Uterus (tissue), 3 donors: ENCODE measurements at regions not wholly inside any gene's neighbourhood (a gene's known extent, or its start where the extent isn't known, plus 50 kb on each side); places are given as distances from the start of the nearest gene placed in this dataset.

Experiments
- DNase-seq, 2 donors: peaks; one replicate each; pipeline ENCODE4 v3.0.0-alpha.2; 2019 to 2020
- H3K27ac ChIP-seq, 2 donors: fragments of 200-600 bp; sonication (generic); 1 replicate in 1 of 2; 2 replicates in 1 of 2; pipeline ENCODE4 v1.5.1; 2016 to 2018
- H3K27me3 ChIP-seq, 2 donors: fragments of 200-600 bp; sonication (generic); one replicate each; pipeline ENCODE4 v1.5.1; 2018 to 2019; ENCODE audit warnings: control low read depth in 1 of 2
- H3K36me3 ChIP-seq, 2 donors: fragments of 200-600 bp; sonication (generic); one replicate each; pipeline ENCODE4 v1.5.1; 2019; ENCODE audit warnings: control low read depth in 1 of 2
- H3K4me1 ChIP-seq, 2 donors: fragments of 200-600 bp; sonication (generic); one replicate each; pipeline ENCODE4 v1.5.1; 2018 to 2019; ENCODE audit warnings: control low read depth in 1 of 2
- H3K4me3 ChIP-seq, 2 donors: fragments of 200-600 bp; sonication (generic); 1 replicate in 1 of 2; 2 replicates in 1 of 2; pipeline ENCODE4 v1.5.1; 2018 to 2019; ENCODE audit warnings: mild to moderate bottlenecking in 1 of 2
- H3K9me3 ChIP-seq, 2 donors: fragments of 200-600 bp; sonication (generic); one replicate each; pipeline ENCODE4 v1.5.1; 2019; ENCODE audit warnings: control low read depth in 1 of 2
- POLR2A ChIP-seq, 2 donors: fragments of 450-650 bp; IDR thresholded peaks; one replicate each; pipeline ENCODE4 v1.6.1; 2016; ENCODE audit warnings: antibody characterized with exemption in 2 of 2, mild to moderate bottlenecking in 1 of 2, moderate library complexity in 1 of 2
- intact Hi-C: fragments of 100-400 bp; cut with DNase I; formaldehyde crosslinking; loops from one replicate; pipeline ENCODE4 v1.15.1; 2023; ENCODE audit warnings: low total_unique reads
- TF ChIP-seq, protein P1 (sequence below), 4 experiments: fragments of 200-600 bp in 2 of 4; fragments of 450-650 bp in 2 of 4; sonication (generic) in 2 of 4; IDR thresholded peaks; one replicate each; pipeline ENCODE4 v1.5.1; 2016 to 2019; ENCODE audit warnings: antibody characterized with exemption in 4 of 4, mild to moderate bottlenecking in 2 of 4, moderate library complexity in 1 of 4
- donor health status: DM: yes; HTN: yes; CAD: no.

- Histone ChIP-seq H3K9me3 (no peaks in the 10 kb centered on the region), H3K27ac (no peak overlapping the region), H3K27me3 (no peaks in the 10 kb centered on the region), H3K4me3 (no peak overlapping the region), H3K4me1 (no peaks in the 10 kb centered on the region), H3K36me3 (no peaks in the 10 kb centered on the region)
- intact Hi-C loops = loop anchor here (10.0 kb wide), 1 partner anchor 250 kb away; the partner anchor contains the start of gene ZMIZ1
- TF ChIP-seq, protein P1, sequence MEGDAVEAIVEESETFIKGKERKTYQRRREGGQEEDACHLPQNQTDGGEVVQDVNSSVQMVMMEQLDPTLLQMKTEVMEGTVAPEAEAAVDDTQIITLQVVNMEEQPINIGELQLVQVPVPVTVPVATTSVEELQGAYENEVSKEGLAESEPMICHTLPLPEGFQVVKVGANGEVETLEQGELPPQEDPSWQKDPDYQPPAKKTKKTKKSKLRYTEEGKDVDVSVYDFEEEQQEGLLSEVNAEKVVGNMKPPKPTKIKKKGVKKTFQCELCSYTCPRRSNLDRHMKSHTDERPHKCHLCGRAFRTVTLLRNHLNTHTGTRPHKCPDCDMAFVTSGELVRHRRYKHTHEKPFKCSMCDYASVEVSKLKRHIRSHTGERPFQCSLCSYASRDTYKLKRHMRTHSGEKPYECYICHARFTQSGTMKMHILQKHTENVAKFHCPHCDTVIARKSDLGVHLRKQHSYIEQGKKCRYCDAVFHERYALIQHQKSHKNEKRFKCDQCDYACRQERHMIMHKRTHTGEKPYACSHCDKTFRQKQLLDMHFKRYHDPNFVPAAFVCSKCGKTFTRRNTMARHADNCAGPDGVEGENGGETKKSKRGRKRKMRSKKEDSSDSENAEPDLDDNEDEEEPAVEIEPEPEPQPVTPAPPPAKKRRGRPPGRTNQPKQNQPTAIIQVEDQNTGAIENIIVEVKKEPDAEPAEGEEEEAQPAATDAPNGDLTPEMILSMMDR (IDR thresholded peaks at IDR 0.05) = no peak
- no peak for TF ChIP-seq POLR2A (IDR thresholded peaks at IDR 0.05)
- no peak for DNase-seq
These were observed 254.4 kb upstream of the ZMIZ1 start for GRCh38 chr10:78814407-78814806.

- no peak for DNase-seq
- Histone ChIP-seq H3K27ac (no peak overlapping the region), H3K9me3 (no peaks in the 10 kb centered on the region), H3K4me3 (no peak overlapping the region), H3K27me3 (no peaks in the 10 kb centered on the region), H3K4me1 (no peaks in the 10 kb centered on the region), H3K36me3 (no peaks in the 10 kb centered on the region)
- intact Hi-C loops = loop anchor here (10.0 kb wide), 1 partner anchor 249 kb away; the partner anchor contains the start of gene ZMIZ1
- TF ChIP-seq, protein P1 (IDR thresholded peaks at IDR 0.05) = no peak
- no peak for TF ChIP-seq POLR2A (IDR thresholded peaks at IDR 0.05)
These were observed 252.9 kb upstream of the ZMIZ1 start for GRCh38 chr10:78815702-78816334.

GRCh38 chr10:78817361-78817760, 251.4 kb upstream of the ZMIZ1 start:
- TF ChIP-seq POLR2A (IDR thresholded peaks at IDR 0.05) = no peak
- H3K27ac ChIP-seq = no peak overlapping the region
- no peaks in the 10 kb centered on the region for H3K27me3 ChIP-seq
- H3K9me3 ChIP-seq = no peaks in the 10 kb centered on the region
- H3K36me3 ChIP-seq = no peaks in the 10 kb centered on the region
- peak; percentile 36 to 73 for DNase-seq
- H3K4me3 ChIP-seq = no peak overlapping the region
- intact Hi-C loops = loop anchor here (10.0 kb wide), 1 partner anchor 247 kb away; the partner anchor contains the start of gene ZMIZ1
- no peaks in the 10 kb centered on the region for H3K4me1 ChIP-seq

DNA sequence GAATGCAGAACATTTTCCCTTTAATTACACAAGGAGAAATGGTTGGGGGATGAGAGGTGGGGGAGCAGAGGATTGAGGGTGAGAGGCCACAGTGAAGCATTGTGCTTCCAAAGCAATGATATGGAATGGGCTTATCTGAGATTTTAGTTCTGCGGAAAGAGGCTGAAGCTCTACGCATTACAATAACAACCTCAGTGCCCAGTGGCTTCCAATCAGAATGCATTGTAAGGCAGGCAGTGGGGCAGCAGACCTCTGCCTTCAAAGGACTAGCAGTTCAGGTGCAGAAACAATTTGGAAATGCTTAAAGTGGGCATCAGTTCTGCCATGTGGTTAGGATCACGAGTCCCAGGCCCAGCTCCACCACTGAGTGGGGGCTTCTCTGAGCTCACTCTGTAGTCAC, 251.0 kb upstream of the ZMIZ1 start:
- Histone ChIP-seq H3K4me3 (no peak overlapping the region), H3K4me1 (no peaks in the 10 kb centered on the region), H3K9me3 (no peaks in the 10 kb centered on the region), H3K36me3 (no peaks in the 10 kb centered on the region), H3K27ac (no peak overlapping the region), H3K27me3 (no peaks in the 10 kb centered on the region)
- intact Hi-C loops = loop anchor here (10.0 kb wide), 1 partner anchor 247 kb away; the partner anchor contains the start of gene ZMIZ1
- no peak for DNase-seq
- TF ChIP-seq, protein P1 (IDR thresholded peaks at IDR 0.05) = no peak
- no peak for TF ChIP-seq POLR2A (IDR thresholded peaks at IDR 0.05)

DNA sequence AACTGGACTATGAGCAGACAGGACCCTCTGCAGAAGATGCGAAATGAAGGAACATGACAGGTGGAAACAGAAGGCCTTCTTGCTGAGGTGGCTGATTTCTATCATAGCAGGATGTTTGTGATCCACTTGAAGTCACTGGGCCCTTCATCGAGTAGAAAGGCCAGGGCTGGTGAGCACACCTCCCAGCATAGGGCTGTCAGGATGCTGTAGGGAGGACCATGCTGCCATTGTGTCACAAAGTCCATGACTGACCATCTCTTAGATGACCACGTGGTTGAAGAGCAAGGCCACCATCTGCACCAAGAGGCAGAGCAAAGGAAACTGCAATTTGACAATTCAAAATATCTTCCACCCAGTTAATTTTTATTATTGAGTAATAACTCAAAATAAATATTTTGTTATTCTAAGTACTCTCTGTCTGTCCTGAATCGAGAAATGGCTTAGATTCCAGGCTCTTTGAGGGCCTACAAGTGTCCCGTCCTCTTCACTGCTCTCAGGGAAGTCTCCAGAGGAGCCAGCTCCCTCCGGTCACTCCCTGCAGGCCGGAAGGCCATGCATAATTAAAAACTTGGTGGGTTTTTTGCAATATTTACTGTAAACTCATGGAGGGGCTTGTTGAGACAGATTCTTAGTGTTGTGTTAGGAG, 249.3 kb upstream of the ZMIZ1 start:
- Histone ChIP-seq H3K36me3 (no peaks in the 10 kb centered on the region), H3K4me3 (no peak overlapping the region), H3K9me3 (no peaks in the 10 kb centered on the region), H3K27ac (no peak overlapping the region), H3K27me3 (no peaks in the 10 kb centered on the region), H3K4me1 (no peaks in the 10 kb centered on the region)
- intact Hi-C loops = loop anchor here (10.0 kb wide), 1 partner anchor 245 kb away; the partner anchor contains the start of gene ZMIZ1
- DNase-seq = no peak
- TF ChIP-seq, protein P1 (IDR thresholded peaks at IDR 0.05) = no peak
- no peak for TF ChIP-seq POLR2A (IDR thresholded peaks at IDR 0.05)
